Superior temporal gyrus (tissue), 1 donor: ENCODE measurements at regions not wholly inside any gene's neighbourhood (a gene's known extent, or its start where the extent isn't known, plus 50 kb on each side); places are given as distances from the start of the nearest gene placed in this dataset.
"Not testable (repeated sequence)": the region's sequence is repeated elsewhere in the genome, so short reads cannot be mapped to it uniquely, and the experiment has no call there.

Experiments
- DNase-seq: peaks from one replicate; pipeline ENCODE4 v3.0.0-alpha.2; 2016; ENCODE audit errors: extremely low spot score

GRCh38 chrX:127207326-127207725 is 387.8 kb downstream of the PRR32 start:
- DNase-seq: no peak

GRCh38 chrX:127221821-127222220 is 402.3 kb downstream of the PRR32 start:
- DNase-seq: not testable (repeated sequence)

- DNase-seq: no peak
Observed at GRCh38 chrX:127243654-127244053, 424.1 kb downstream of the PRR32 start.

GRCh38 chrX:127259742-127260141 is 440.2 kb downstream of the PRR32 start:
- DNase-seq: no peak

- no peak for DNase-seq
Observed at GRCh38 chrX:127276326-127276725, 456.8 kb downstream of the PRR32 start.

- DNase-seq: no peak
Observed at GRCh38 chrX:127300511-127300910, 481.0 kb downstream of the PRR32 start.

- no peak for DNase-seq
Observed at GRCh38 chrX:127302841-127303240, 483.3 kb downstream of the PRR32 start.

GRCh38 chrX:127305013-127305412 is 485.5 kb downstream of the PRR32 start:
- no peak for DNase-seq

- no peak for DNase-seq
Observed at GRCh38 chrX:127306262-127306661, 486.7 kb downstream of the PRR32 start.

- no peak for DNase-seq
Observed at GRCh38 chrX:127313635-127314034, 494.1 kb downstream of the PRR32 start.

GRCh38 chrX:127317159-127317558 is 497.6 kb downstream of the PRR32 start:
- DNase-seq: no peak

- no peak for DNase-seq
Observed at GRCh38 chrX:127324128-127324527, 504.6 kb downstream of the PRR32 start.
